Transverse colon (tissue), 4 donors: ENCODE measurements at regions not wholly inside any gene's neighbourhood (a gene's known extent, or its start where the extent isn't known, plus 50 kb on each side); places are given as distances from the start of the nearest gene placed in this dataset.

Experiments used
- DNase-seq: peaks from one replicate; pipeline ENCODE4 v3.0.0-alpha.2; 2019
- H3K27ac ChIP-seq, 4 donors: fragments of 200-600 bp; sonication (generic); 2 replicates each; pipeline ENCODE4 v1.5.1; 2016 to 2018; ENCODE audit warnings: inconsistent platforms in 4 of 4
- H3K27me3 ChIP-seq: fragments of 200-600 bp; sonication (generic); 2 replicates; pipeline ENCODE4 v1.5.1; 2017; ENCODE audit warnings: inconsistent platforms
- H3K36me3 ChIP-seq, 4 donors: fragments of 200-600 bp; sonication (generic); 2 replicates each; pipeline ENCODE4 v1.5.1; 2017 to 2019; ENCODE audit warnings: inconsistent platforms in 4 of 4
- H3K4me1 ChIP-seq, 4 donors: fragments of 200-600 bp; sonication (generic); 2 replicates each; pipeline ENCODE4 v1.5.1; 2017 to 2020; ENCODE audit warnings: inconsistent platforms in 4 of 4
- H3K4me3 ChIP-seq, 4 donors: fragments of 200-600 bp; sonication (generic); 1 replicate in 1 of 4; 2 replicates in 3 of 4; pipeline versions ENCODE4 v1.5.1 to v1.6.1; 2017 to 2019; ENCODE audit warnings: inconsistent platforms in 4 of 4
- H3K9me3 ChIP-seq, 2 donors: fragments of 200-600 bp; sonication (generic); 2 replicates each; pipeline ENCODE4 v1.5.1; 2017 to 2019; ENCODE audit warnings: inconsistent platforms in 2 of 2
- CTCF ChIP-seq, 5 experiments: fragments of 200-600 bp in 3 of 5; fragments of 450-650 bp in 2 of 5; sonication (generic) in 3 of 5; IDR thresholded peaks; 1 replicate in 2 of 5; 2 replicates in 3 of 5; pipeline ENCODE4 v1.5.1; 2016 to 2017; ENCODE audit warnings: antibody characterized with exemption in 5 of 5, inconsistent platforms in 3 of 5, mild to moderate bottlenecking in 2 of 5, moderate library complexity in 1 of 5
- EP300 ChIP-seq: sonication (generic); formaldehyde crosslinking; IDR thresholded peaks from one replicate; pipeline ENCODE4 v1.6.1; 2017; ENCODE audit warnings: antibody characterized with exemption, low read depth
- POLR2A ChIP-seq: fragments of 450-650 bp; IDR thresholded peaks from one replicate; pipeline ENCODE4 v1.6.1; 2016; ENCODE audit warnings: antibody characterized with exemption, mild to moderate bottlenecking, moderate library complexity
- POLR2AphosphoS5 ChIP-seq, 3 donors: sonication (generic); formaldehyde crosslinking; IDR thresholded peaks; one replicate each; pipeline ENCODE4 v1.6.1; 2016; ENCODE audit warnings: antibody characterized with exemption in 3 of 3
- WGBS, 2 donors: methylation state at CpG; one replicate each; pipeline ENCODE4 v1.1.5; 2018; ENCODE audit warnings: low coverage in 1 of 2; 5-methylcytosine and 5-hydroxymethylcytosine counted together
- in situ Hi-C, 4 donors: fragments of 200-750 bp; cut with MboI; loops; one replicate each; pipeline versions ENCODE4 v1.15.0 to v1.15.1; 2017; ENCODE audit warnings: low sequenced_read_pairs in 3 of 4, low pct_ligation_motif_present in 1 of 4, low pct_unique_long_range_greater_than_20kb in 1 of 4
- intact Hi-C: fragments of 100-400 bp; cut with DNase I; formaldehyde crosslinking; loops from one replicate; pipeline ENCODE4 v1.15.1; 2023; ENCODE audit warnings: low total_unique reads

DNA sequence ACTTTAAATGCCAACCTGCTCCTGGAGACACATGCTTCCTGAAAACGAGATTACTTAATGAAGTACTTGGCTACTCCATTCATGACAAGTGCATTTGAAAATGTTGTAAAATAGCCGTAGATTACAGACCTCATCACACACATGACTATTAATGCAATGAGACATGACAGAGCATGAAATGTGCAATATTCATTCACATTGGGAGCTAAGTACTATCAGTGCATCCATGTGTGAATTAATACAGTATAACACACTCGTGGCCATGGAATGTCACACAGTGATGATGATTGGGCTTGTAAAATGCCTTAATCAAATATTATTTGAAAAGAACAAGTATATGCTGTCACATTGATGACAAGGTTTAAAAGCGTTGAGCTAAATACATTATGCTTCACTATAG is 407.0 kb downstream of the AMY1C start:
- Histone ChIP-seq H3K27ac (no peak overlapping the region), H3K4me1 (no peaks in the 10 kb centered on the region), H3K36me3 (no peaks in the 10 kb centered on the region), H3K4me3 (no peak overlapping the region), H3K27me3 (no peaks in the 10 kb centered on the region), H3K9me3 (no peaks in the 10 kb centered on the region)
- in situ Hi-C loops, result no loop called here
- 71 to 84% methylated on average over 4 of the region's 4 CpGs for WGBS, 2 donors
- intact Hi-C loops, result no loop called here
- DNase-seq, result no peak
- TF ChIP-seq POLR2A (no peak), CTCF (IDR thresholded peaks at IDR 0.05) (no peak), EP300 (no peak), POLR2AphosphoS5 (IDR thresholded peaks at IDR 0.05) (no peak)

DNA sequence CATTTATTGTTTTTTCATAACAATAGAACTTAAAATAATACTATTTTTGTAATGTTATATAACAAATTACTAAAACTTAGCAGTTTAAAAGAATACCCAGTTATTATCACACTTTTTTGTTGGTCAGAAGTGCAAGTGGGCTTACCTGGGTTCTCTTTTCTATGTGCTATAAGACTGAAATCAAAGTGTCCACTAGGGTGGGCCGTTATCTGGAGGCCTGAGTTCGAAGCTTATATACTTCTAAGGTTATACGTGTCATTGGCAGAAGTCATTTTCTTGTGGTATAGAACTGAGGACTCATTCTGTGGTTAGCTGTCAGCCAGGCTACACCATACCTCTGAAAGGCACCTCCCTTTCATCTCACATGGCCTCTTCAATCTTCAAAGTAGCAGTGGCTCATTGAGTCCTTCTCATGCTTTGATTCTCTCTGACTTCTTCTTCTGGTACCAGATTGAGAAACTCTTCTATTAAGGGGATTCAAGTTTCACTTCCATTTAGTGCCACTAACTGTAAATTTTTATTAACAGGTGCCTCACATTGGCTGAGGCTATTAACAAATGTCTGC is 414.3 kb downstream of the AMY1C start:
- no peak overlapping the region for H3K4me3 ChIP-seq
- intact Hi-C loops (no loop called here), in situ Hi-C loops (no loop called here)
- H3K9me3 ChIP-seq, result no peaks in the 10 kb centered on the region
- no peak overlapping the region for H3K27ac ChIP-seq
- H3K36me3 ChIP-seq, result no peaks in the 10 kb centered on the region
- H3K4me1 ChIP-seq, result no peaks in the 10 kb centered on the region
- no peak for DNase-seq
- TF ChIP-seq POLR2A (no peak), CTCF (IDR thresholded peaks at IDR 0.05) (no peak), EP300 (no peak), POLR2AphosphoS5 (IDR thresholded peaks at IDR 0.05) (no peak)
- 71 to 92% methylated on average over 3 of the region's 3 CpGs for WGBS, 2 donors
- H3K27me3 ChIP-seq, result no peaks in the 10 kb centered on the region

GRCh38 chr1:104172243-104172681 is 422.6 kb downstream of the AMY1C start:
- intact Hi-C loops (no loop called here), in situ Hi-C loops (no loop called here)
- H3K27me3 ChIP-seq, result no peaks in the 10 kb centered on the region
- no peak for DNase-seq
- WGBS, 2 donors, result 96% methylated on average over 12 of the region's 25 CpGs; no CpG with 5 or more reads in 1 of the 2 donors
- TF ChIP-seq EP300 (no peak), POLR2AphosphoS5 (IDR thresholded peaks at IDR 0.05) (no peak), POLR2A (no peak)
- H3K36me3 ChIP-seq, result no peaks in the 10 kb centered on the region
- no peaks in the 10 kb centered on the region for H3K9me3 ChIP-seq
- no peak overlapping the region for H3K27ac ChIP-seq
- no peaks in the 10 kb centered on the region for H3K4me1 ChIP-seq
- H3K4me3 ChIP-seq, result no peak overlapping the region

- no peak for TF ChIP-seq CTCF (IDR thresholded peaks at IDR 0.05)
- no peak for TF ChIP-seq EP300
- no peak for TF ChIP-seq POLR2A
- TF ChIP-seq POLR2AphosphoS5 (IDR thresholded peaks at IDR 0.05), result no peak
- in situ Hi-C loops, result no loop called here
- WGBS, 2 donors, result 6 to 21% methylated on average over 3 of the region's 3 CpGs
These were observed 432.6 kb downstream of the AMY1C start for GRCh38 chr1:104182251-104182650.

DNA sequence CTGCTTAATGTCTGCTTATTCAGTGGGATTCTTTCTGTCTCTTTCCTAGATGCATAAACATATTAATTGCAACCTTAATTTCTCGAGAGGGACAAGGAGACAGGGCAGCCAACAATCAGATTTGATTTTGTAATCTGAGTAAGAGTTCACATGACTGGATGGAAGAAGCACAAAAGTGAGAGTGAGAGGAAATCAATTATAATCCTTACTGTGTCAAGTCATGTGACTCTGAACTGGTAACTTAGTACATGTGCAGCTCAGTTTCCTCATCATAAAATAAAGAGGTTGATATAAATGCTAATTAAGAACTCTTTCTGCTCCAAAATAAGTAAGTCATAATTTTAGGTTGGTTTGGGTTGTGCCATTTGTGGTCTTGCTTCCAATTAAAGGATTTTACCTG is 439.5 kb downstream of the AMY1C start:
- Histone ChIP-seq H3K36me3 (no peaks in the 10 kb centered on the region), H3K27ac (no peak overlapping the region), H3K9me3 (no peaks in the 10 kb centered on the region), H3K4me3 (no peak overlapping the region), H3K4me1 (no peaks in the 10 kb centered on the region), H3K27me3 (no peaks in the 10 kb centered on the region)
- TF ChIP-seq POLR2AphosphoS5 (IDR thresholded peaks at IDR 0.05) (no peak), POLR2A (no peak), CTCF (IDR thresholded peaks at IDR 0.05) (no peak), EP300 (no peak)
- intact Hi-C loops (no loop called here), in situ Hi-C loops (no loop called here)
- no peak for DNase-seq
- WGBS, 2 donors, result 41 to 63% methylated on average over 1 of the region's 1 CpG

More at GRCh38 chr1:104182251-104182650, 432.6 kb downstream of the AMY1C start:
- H3K9me3 ChIP-seq, result no peaks in the 10 kb centered on the region
- DNase-seq, result no peak
- H3K4me3 ChIP-seq, result no peak overlapping the region
- no peaks in the 10 kb centered on the region for H3K4me1 ChIP-seq
- H3K27me3 ChIP-seq, result no peaks in the 10 kb centered on the region
- intact Hi-C loops, result no loop called here
- no peaks in the 10 kb centered on the region for H3K36me3 ChIP-seq
- no peak overlapping the region for H3K27ac ChIP-seq
